ENCODE measurements at regions not wholly inside any gene's neighbourhood (a gene's known extent, or its start where the extent isn't known, plus 50 kb on each side); places are given as distances from the start of the nearest gene placed in this dataset.

- Histone ChIP-seq H3K4me3 (no peak overlapping the region), H3K9me3 (no peaks in the 10 kb centered on the region), H3K27me3 (no peaks in the 10 kb centered on the region), H3K4me1 (peaks cover 0 to 3% (median 1%) of the 10 kb centered on the region in 4 donors), H3K36me3 (no peaks in the 10 kb centered on the region), H3K27ac (no peak overlapping the region)
- in situ Hi-C loops (cut with MboI; ENCODE audit: low pct_ligation_motif_present in 1 of 4, low pct_unique_long_range_greater_than_20kb in 1 of 4, low sequenced_read_pairs in 3 of 4) (no loop called here), intact Hi-C loops (cut with DNase I; ENCODE audit: low total_unique reads) (no loop called here)
- DNase-seq: no peak
- WGBS, 2 donors (ENCODE audit: low coverage in 1 of 2): 84% methylated on average over 3 of the region's 3 CpGs; no CpG with 5 or more reads in 1 of the 2 donors
- TF ChIP-seq POLR2AphosphoS5 (IDR thresholded peaks at IDR 0.05) (no peak), EP300 (IDR thresholded peaks at IDR 0.05; ENCODE audit: low read depth) (no peak), POLR2A (IDR thresholded peaks at IDR 0.05) (no peak), CTCF (IDR thresholded peaks at IDR 0.05) (no peak)
Observed at GRCh38 chrX:13208281-13208935, 111.4 kb downstream of the ATXN3L start.

GRCh38 chrX:13203271-13203670 is 116.6 kb downstream of the ATXN3L start:
- Histone ChIP-seq H3K27ac (no peak overlapping the region), H3K36me3 (no peaks in the 10 kb centered on the region), H3K27me3 (no peaks in the 10 kb centered on the region), H3K4me1 (no peaks in the 10 kb centered on the region), H3K9me3 (no peaks in the 10 kb centered on the region), H3K4me3 (no peak overlapping the region)
- DNase-seq: no peak
- TF ChIP-seq POLR2A (IDR thresholded peaks at IDR 0.05) (no peak), POLR2AphosphoS5 (IDR thresholded peaks at IDR 0.05) (no peak), EP300 (IDR thresholded peaks at IDR 0.05; ENCODE audit: low read depth) (no peak), CTCF (IDR thresholded peaks at IDR 0.05) (no peak)
- WGBS, 2 donors (ENCODE audit: low coverage in 1 of 2): 83% methylated on average over 1 to 5 of the region's 5 CpGs
- intact Hi-C loops (cut with DNase I; ENCODE audit: low total_unique reads): no loop called here
- in situ Hi-C loops (cut with MboI; ENCODE audit: low pct_ligation_motif_present in 1 of 4, low pct_unique_long_range_greater_than_20kb in 1 of 4, low sequenced_read_pairs in 3 of 4): no loop called here

GRCh38 chrX:13201605-13202219 is 118.1 kb downstream of the ATXN3L start:
- 81 to 90% methylated on average over 2 to 14 of the region's 14 CpGs for WGBS, 2 donors (ENCODE audit: low coverage in 1 of 2)

GRCh38 chrX:13200398-13200797 is 119.5 kb downstream of the ATXN3L start:
- in situ Hi-C loops (cut with MboI; ENCODE audit: low pct_ligation_motif_present in 1 of 4, low pct_unique_long_range_greater_than_20kb in 1 of 4, low sequenced_read_pairs in 3 of 4): no loop called here

More at GRCh38 chrX:13201605-13202219, 118.1 kb downstream of the ATXN3L start:
- TF ChIP-seq POLR2AphosphoS5 (IDR thresholded peaks at IDR 0.05) (no peak), CTCF (IDR thresholded peaks at IDR 0.05) (no peak), POLR2A (IDR thresholded peaks at IDR 0.05) (no peak), EP300 (IDR thresholded peaks at IDR 0.05; ENCODE audit: low read depth) (no peak)
- in situ Hi-C loops (cut with MboI; ENCODE audit: low pct_ligation_motif_present in 1 of 4, low pct_unique_long_range_greater_than_20kb in 1 of 4, low sequenced_read_pairs in 3 of 4) (no loop called here), intact Hi-C loops (cut with DNase I; ENCODE audit: low total_unique reads) (no loop called here)
- DNase-seq: no peak
- no peak overlapping the region for H3K4me3 ChIP-seq
- no peaks in the 10 kb centered on the region for H3K27me3 ChIP-seq
- H3K4me1 ChIP-seq: no peaks in the 10 kb centered on the region
- no peaks in the 10 kb centered on the region for H3K9me3 ChIP-seq
- H3K36me3 ChIP-seq: no peaks in the 10 kb centered on the region
- H3K27ac ChIP-seq: no peak overlapping the region

More at GRCh38 chrX:13200398-13200797, 119.5 kb downstream of the ATXN3L start:
- DNase-seq: no peak
- H3K27ac ChIP-seq: no peak overlapping the region
- H3K4me1 ChIP-seq: no peaks in the 10 kb centered on the region
- intact Hi-C loops (cut with DNase I; ENCODE audit: low total_unique reads): no loop called here
- WGBS, 2 donors (ENCODE audit: low coverage in 1 of 2): 73 to 83% methylated on average over 1 to 2 of the region's 2 CpGs
- H3K4me3 ChIP-seq: no peak overlapping the region
- no peaks in the 10 kb centered on the region for H3K9me3 ChIP-seq
- TF ChIP-seq CTCF (IDR thresholded peaks at IDR 0.05) (no peak), POLR2AphosphoS5 (IDR thresholded peaks at IDR 0.05) (no peak), POLR2A (IDR thresholded peaks at IDR 0.05) (no peak), EP300 (IDR thresholded peaks at IDR 0.05; ENCODE audit: low read depth) (no peak)
- no peaks in the 10 kb centered on the region for H3K36me3 ChIP-seq
- H3K27me3 ChIP-seq: no peaks in the 10 kb centered on the region

Measured in transverse colon (tissue), 4 donors.